ENCODE measurements at regions not wholly inside any gene's neighbourhood (a gene's known extent, or its start where the extent isn't known, plus 50 kb on each side); places are given as distances from the start of the nearest gene placed in this dataset.

GRCh38 chr6:153405931-153406330 is 274.8 kb upstream of the RGS17 start:
- no peak overlapping the region for H3K4me3 ChIP-seq (ENCODE audit: low read length)
- POLR2A ChIA-PET = no interaction called here
- intact Hi-C loops (cut with micrococcal nuclease) = no loop called here
- no peak overlapping the region for H3K27ac Mint-ChIP-seq
- no peaks in the 10 kb centered on the region for H3K27me3 Mint-ChIP-seq
- CTCF ChIA-PET = no interaction called here
- no peaks in the 10 kb centered on the region for H3K9me3 ChIP-seq (ENCODE audit: control insufficient read depth in 2 of 3, low read length in 3 of 3)
- no peaks in the 10 kb centered on the region for H3K4me1 ChIP-seq (ENCODE audit: control insufficient read depth in 2 of 2, insufficient read depth in 2 of 2, low read length in 2 of 2)
- no peak overlapping the region for H3K27ac ChIP-seq (ENCODE audit: low read depth, low read length)
- no peaks in the 10 kb centered on the region for H3K36me3 ChIP-seq (ENCODE audit: control insufficient read depth in 2 of 3, insufficient read depth in 3 of 3, low read length in 3 of 3)
- DNase-seq (no peak), ATAC-seq (no peak)
- H3K4me1 Mint-ChIP-seq = no peaks in the 10 kb centered on the region
- no peaks in the 10 kb centered on the region for H3K36me3 Mint-ChIP-seq
- peaks cover 0 to 6% (median 0%) of the 10 kb centered on the region in 11 donors for H3K9me3 Mint-ChIP-seq
- H3K4me3 Mint-ChIP-seq = no peak overlapping the region
- no peaks in the 10 kb centered on the region for H3K27me3 ChIP-seq (ENCODE audit: control insufficient read depth in 2 of 2, insufficient read depth in 2 of 2, low read length in 2 of 2)

GRCh38 chr6:153401751-153402150 is 270.7 kb upstream of the RGS17 start:
- no peak overlapping the region for H3K27ac Mint-ChIP-seq
- Histone ChIP-seq H3K4me1 (ENCODE audit: control insufficient read depth in 2 of 2, insufficient read depth in 2 of 2, low read length in 2 of 2) (no peaks in the 10 kb centered on the region), H3K27me3 (ENCODE audit: control insufficient read depth in 2 of 2, insufficient read depth in 2 of 2, low read length in 2 of 2) (no peaks in the 10 kb centered on the region), H3K36me3 (ENCODE audit: control insufficient read depth in 2 of 3, insufficient read depth in 3 of 3, low read length in 3 of 3) (no peaks in the 10 kb centered on the region), H3K27ac (ENCODE audit: low read depth, low read length) (no peak overlapping the region), H3K4me3 (ENCODE audit: low read length) (no peak overlapping the region), H3K9me3 (ENCODE audit: control insufficient read depth in 2 of 3, low read length in 3 of 3) (no peaks in the 10 kb centered on the region)
- no peak for DNase-seq
- CTCF ChIA-PET = no interaction called here
- H3K4me1 Mint-ChIP-seq = no peaks in the 10 kb centered on the region
- intact Hi-C loops (cut with micrococcal nuclease) = no loop called here
- H3K27me3 Mint-ChIP-seq = peaks cover 0 to 2% (median 0%) of the 10 kb centered on the region in 5 donors
- no peak for ATAC-seq
- no peaks in the 10 kb centered on the region for H3K36me3 Mint-ChIP-seq
- POLR2A ChIA-PET = no interaction called here
- H3K4me3 Mint-ChIP-seq = no peak overlapping the region
- H3K9me3 Mint-ChIP-seq = peaks cover 0 to 8% (median 3%) of the 10 kb centered on the region in 11 donors

GRCh38 chr6:153392156-153392555 is 261.1 kb upstream of the RGS17 start:
- ChIA-PET POLR2A (no interaction called here), CTCF (no interaction called here)
- H3K36me3 Mint-ChIP-seq = no peaks in the 10 kb centered on the region
- Histone ChIP-seq H3K36me3 (ENCODE audit: control insufficient read depth in 2 of 3, insufficient read depth in 3 of 3, low read length in 3 of 3) (no peaks in the 10 kb centered on the region), H3K27ac (ENCODE audit: low read depth, low read length) (no peak overlapping the region), H3K4me3 (ENCODE audit: low read length) (no peak overlapping the region), H3K27me3 (ENCODE audit: control insufficient read depth in 2 of 2, insufficient read depth in 2 of 2, low read length in 2 of 2) (no peaks in the 10 kb centered on the region), H3K4me1 (ENCODE audit: control insufficient read depth in 2 of 2, insufficient read depth in 2 of 2, low read length in 2 of 2) (no peaks in the 10 kb centered on the region), H3K9me3 (ENCODE audit: control insufficient read depth in 2 of 3, low read length in 3 of 3) (no peaks in the 10 kb centered on the region)
- intact Hi-C loops (cut with micrococcal nuclease) = no loop called here
- no peaks in the 10 kb centered on the region for H3K27me3 Mint-ChIP-seq
- peaks cover 0 to 9% (median 2%) of the 10 kb centered on the region in 11 donors for H3K9me3 Mint-ChIP-seq
- ATAC-seq (no peak), DNase-seq (no peak)
- no peak overlapping the region for H3K4me3 Mint-ChIP-seq
- H3K4me1 Mint-ChIP-seq = no peaks in the 10 kb centered on the region
- H3K27ac Mint-ChIP-seq = no peak overlapping the region

GRCh38 chr6:153373869-153374268 is 242.8 kb upstream of the RGS17 start:
- H3K27ac Mint-ChIP-seq = no peak overlapping the region
- POLR2A ChIA-PET = no interaction called here
- ATAC-seq = no peak
- CTCF ChIA-PET = no interaction called here
- no peaks in the 10 kb centered on the region for H3K36me3 ChIP-seq (ENCODE audit: control insufficient read depth in 2 of 3, insufficient read depth in 3 of 3, low read length in 3 of 3)
- H3K27ac ChIP-seq (ENCODE audit: low read depth, low read length) = no peak overlapping the region
- intact Hi-C loops (cut with micrococcal nuclease) = no loop called here
- H3K4me3 Mint-ChIP-seq = no peak overlapping the region
- no peaks in the 10 kb centered on the region for H3K36me3 Mint-ChIP-seq
- peaks cover 0 to 3% (median 0%) of the 10 kb centered on the region in 7 donors for H3K4me1 Mint-ChIP-seq
- peaks cover 0 to 5% (median 0%) of the 10 kb centered on the region in 11 donors for H3K9me3 Mint-ChIP-seq
- H3K4me3 ChIP-seq (ENCODE audit: low read length) = no peak overlapping the region
- no peaks in the 10 kb centered on the region for H3K9me3 ChIP-seq (ENCODE audit: control insufficient read depth in 2 of 3, low read length in 3 of 3)
- DNase-seq = no peak
- H3K27me3 Mint-ChIP-seq = peaks cover 0 to 9% (median 0%) of the 10 kb centered on the region in 5 donors
- H3K4me1 ChIP-seq (ENCODE audit: control insufficient read depth in 2 of 2, insufficient read depth in 2 of 2, low read length in 2 of 2) = no peaks in the 10 kb centered on the region
- no peaks in the 10 kb centered on the region for H3K27me3 ChIP-seq (ENCODE audit: control insufficient read depth in 2 of 2, insufficient read depth in 2 of 2, low read length in 2 of 2)

- no peak overlapping the region for H3K4me3 ChIP-seq (ENCODE audit: low read length)
- no peaks in the 10 kb centered on the region for H3K27me3 ChIP-seq (ENCODE audit: control insufficient read depth in 2 of 2, insufficient read depth in 2 of 2, low read length in 2 of 2)
- ChIA-PET POLR2A (no interaction called here), CTCF (no interaction called here)
- no peak overlapping the region for H3K27ac Mint-ChIP-seq
- H3K4me1 Mint-ChIP-seq = peaks cover 0 to 3% (median 0%) of the 10 kb centered on the region in 7 donors
- no peak overlapping the region for H3K4me3 Mint-ChIP-seq
- H3K4me1 ChIP-seq (ENCODE audit: control insufficient read depth in 2 of 2, insufficient read depth in 2 of 2, low read length in 2 of 2) = no peaks in the 10 kb centered on the region
- H3K9me3 Mint-ChIP-seq = peaks cover 0 to 9% (median 1%) of the 10 kb centered on the region in 11 donors
- H3K36me3 ChIP-seq (ENCODE audit: control insufficient read depth in 2 of 3, insufficient read depth in 3 of 3, low read length in 3 of 3) = no peaks in the 10 kb centered on the region
- H3K9me3 ChIP-seq (ENCODE audit: control insufficient read depth in 2 of 3, low read length in 3 of 3) = no peaks in the 10 kb centered on the region
- intact Hi-C loops (cut with micrococcal nuclease) = no loop called here
- peaks cover 0 to 9% (median 0%) of the 10 kb centered on the region in 5 donors for H3K27me3 Mint-ChIP-seq
- DNase-seq (no peak), ATAC-seq (no peak)
- no peaks in the 10 kb centered on the region for H3K36me3 Mint-ChIP-seq
- H3K27ac ChIP-seq (ENCODE audit: low read depth, low read length) = no peak overlapping the region
These were observed 237.0 kb upstream of the RGS17 start for GRCh38 chr6:153368131-153368530.

GRCh38 chr6:153367021-153367420 is 235.9 kb upstream of the RGS17 start:
- CTCF ChIA-PET = no interaction called here
- intact Hi-C loops (cut with micrococcal nuclease) = no loop called here
- DNase-seq = no peak

GRCh38 chr6:153357391-153357790 is 226.3 kb upstream of the RGS17 start:
- no peak overlapping the region for H3K27ac Mint-ChIP-seq
- no peaks in the 10 kb centered on the region for H3K36me3 Mint-ChIP-seq
- no peaks in the 10 kb centered on the region for H3K36me3 ChIP-seq (ENCODE audit: control insufficient read depth in 2 of 3, insufficient read depth in 3 of 3, low read length in 3 of 3)
- H3K4me3 Mint-ChIP-seq = no peak overlapping the region
- H3K27ac ChIP-seq (ENCODE audit: low read depth, low read length) = no peak overlapping the region
- H3K9me3 Mint-ChIP-seq = peaks cover 0 to 11% (median 3%) of the 10 kb centered on the region in 11 donors
- H3K4me1 ChIP-seq (ENCODE audit: control insufficient read depth in 2 of 2, insufficient read depth in 2 of 2, low read length in 2 of 2) = no peaks in the 10 kb centered on the region
- ChIA-PET POLR2A (no interaction called here), CTCF (no interaction called here)
- DNase-seq = no peak
- no peaks in the 10 kb centered on the region for H3K27me3 Mint-ChIP-seq
- no peak for ATAC-seq
- no peaks in the 10 kb centered on the region for H3K9me3 ChIP-seq (ENCODE audit: control insufficient read depth in 2 of 3, low read length in 3 of 3)
- H3K4me1 Mint-ChIP-seq = no peaks in the 10 kb centered on the region
- no peaks in the 10 kb centered on the region for H3K27me3 ChIP-seq (ENCODE audit: control insufficient read depth in 2 of 2, insufficient read depth in 2 of 2, low read length in 2 of 2)
- no peak overlapping the region for H3K4me3 ChIP-seq (ENCODE audit: low read length)
- intact Hi-C loops (cut with micrococcal nuclease) = no loop called here

More at GRCh38 chr6:153367021-153367420, 235.9 kb upstream of the RGS17 start:
- ATAC-seq = no peak
- Histone ChIP-seq H3K4me1 (ENCODE audit: control insufficient read depth in 2 of 2, insufficient read depth in 2 of 2, low read length in 2 of 2) (no peaks in the 10 kb centered on the region), H3K27me3 (ENCODE audit: control insufficient read depth in 2 of 2, insufficient read depth in 2 of 2, low read length in 2 of 2) (no peaks in the 10 kb centered on the region), H3K27ac (ENCODE audit: low read depth, low read length) (no peak overlapping the region), H3K9me3 (ENCODE audit: control insufficient read depth in 2 of 3, low read length in 3 of 3) (no peaks in the 10 kb centered on the region), H3K4me3 (ENCODE audit: low read length) (no peak overlapping the region), H3K36me3 (ENCODE audit: control insufficient read depth in 2 of 3, insufficient read depth in 3 of 3, low read length in 3 of 3) (no peaks in the 10 kb centered on the region)
- H3K36me3 Mint-ChIP-seq = no peaks in the 10 kb centered on the region
- POLR2A ChIA-PET = no interaction called here
- H3K9me3 Mint-ChIP-seq = peaks cover 0 to 14% (median 5%) of the 10 kb centered on the region in 11 donors
- H3K4me1 Mint-ChIP-seq = peaks cover 0 to 3% (median 0%) of the 10 kb centered on the region in 7 donors
- H3K4me3 Mint-ChIP-seq = no peak overlapping the region
- H3K27ac Mint-ChIP-seq = no peak overlapping the region
- peaks cover 0 to 9% (median 0%) of the 10 kb centered on the region in 5 donors for H3K27me3 Mint-ChIP-seq

Data from naive thymus-derived CD4-positive, alpha-beta T cell (primary cell).